GM06990 (cell line): ENCODE measurements at regions not wholly inside any gene's neighbourhood (a gene's known extent, or its start where the extent isn't known, plus 50 kb on each side); places are given as distances from the start of the nearest gene placed in this dataset.

Experiments used
- DNase-seq: peaks from one replicate; pipeline ENCODE4 v3.0.0-alpha.2; 2011; ENCODE audit not compliant: insufficient read length; ENCODE audit errors: extremely low read depth
- H3K27me3 ChIP-seq: replicated peaks from 2 replicates; pipeline ENCODE4 v1.6.0; 2011; ENCODE audit warnings: low read length; ENCODE audit not compliant: control insufficient read depth, insufficient read depth
- H3K36me3 ChIP-seq: 2 replicates; pipeline ENCODE4 v1.5.1; 2011; ENCODE audit warnings: low read length; ENCODE audit not compliant: control insufficient read depth, insufficient read depth
- H3K4me3 ChIP-seq: replicated peaks from 2 replicates; pipeline ENCODE4 v1.5.1; 2011; ENCODE audit warnings: low read depth, mild to moderate bottlenecking, control low read depth, low read length
- CTCF ChIP-seq: IDR thresholded peaks from 2 replicates; pipeline ENCODE4 v1.5.1; 2011; ENCODE audit warnings: low read length, control low read depth, mild to moderate bottlenecking, inconsistent platforms; ENCODE audit not compliant: insufficient read depth, poor library complexity, severe bottlenecking

- peak; percentile 84 for TF ChIP-seq CTCF
- no peak overlapping the region for H3K4me3 ChIP-seq
- H3K27me3 ChIP-seq = no peaks in the 10 kb centered on the region
- no peaks in the 10 kb centered on the region for H3K36me3 ChIP-seq
- no peak for DNase-seq
Measured at GRCh38 chr14:21917699-21918436, 244.2 kb upstream of the OR4E1 start.

DNA sequence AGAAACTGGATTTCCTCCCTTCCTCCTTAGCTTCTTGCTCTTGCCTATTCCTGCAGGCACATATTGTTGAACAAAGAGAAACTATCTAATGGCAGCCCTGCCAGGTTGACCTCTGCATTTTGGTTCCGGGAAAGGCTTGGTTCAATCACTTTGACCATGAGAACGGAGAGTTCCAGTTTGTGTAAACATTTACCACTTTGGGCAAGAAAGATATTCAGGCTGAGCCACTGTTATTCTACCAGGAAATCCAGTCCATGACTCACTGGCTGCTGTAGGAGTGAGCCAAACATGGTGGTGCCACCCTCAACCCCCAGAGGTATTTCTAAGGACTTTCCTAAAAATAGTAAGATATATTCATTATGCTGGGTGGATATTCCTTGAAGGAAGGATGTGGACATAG, 242.2 kb upstream of the OR4E1 start:
- no peak for DNase-seq
- Histone ChIP-seq H3K4me3 (no peak overlapping the region), H3K36me3 (no peaks in the 10 kb centered on the region), H3K27me3 (no peaks in the 10 kb centered on the region)
- TF ChIP-seq CTCF = no peak

GRCh38 chr14:21913759-21914158, 240.1 kb upstream of the OR4E1 start:
- no peaks in the 10 kb centered on the region for H3K27me3 ChIP-seq
- no peak overlapping the region for H3K4me3 ChIP-seq
- TF ChIP-seq CTCF = peak; percentile 79
- no peaks in the 10 kb centered on the region for H3K36me3 ChIP-seq
- DNase-seq = peak; percentile 3

DNA sequence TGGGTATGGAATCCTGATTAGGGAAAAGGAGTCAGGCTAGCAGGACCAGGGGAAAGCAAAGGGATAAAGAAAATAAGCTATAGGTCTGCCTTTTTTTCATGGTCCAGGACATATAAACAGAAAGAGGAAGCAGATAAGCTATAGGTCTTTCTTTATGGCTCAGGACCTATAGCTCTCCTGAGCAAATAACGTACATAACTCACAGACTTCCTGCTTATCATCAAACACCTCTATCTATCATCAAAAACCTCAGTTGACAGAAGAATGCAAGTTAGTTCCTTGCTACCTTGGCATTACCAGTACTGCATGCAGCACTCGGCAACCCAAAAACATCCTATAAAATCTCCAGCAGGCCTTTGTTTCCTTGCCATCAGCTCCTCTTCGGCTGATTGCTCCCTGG, 238.7 kb upstream of the OR4E1 start:
- Histone ChIP-seq H3K36me3 (no peaks in the 10 kb centered on the region), H3K27me3 (no peaks in the 10 kb centered on the region), H3K4me3 (no peak overlapping the region)
- no peak for DNase-seq
- TF ChIP-seq CTCF = no peak

GRCh38 chr14:21911877-21912276, 238.3 kb upstream of the OR4E1 start:
- H3K36me3 ChIP-seq = no peaks in the 10 kb centered on the region
- no peak for DNase-seq
- TF ChIP-seq CTCF = no peak
- no peak overlapping the region for H3K4me3 ChIP-seq
- H3K27me3 ChIP-seq = no peaks in the 10 kb centered on the region

DNA sequence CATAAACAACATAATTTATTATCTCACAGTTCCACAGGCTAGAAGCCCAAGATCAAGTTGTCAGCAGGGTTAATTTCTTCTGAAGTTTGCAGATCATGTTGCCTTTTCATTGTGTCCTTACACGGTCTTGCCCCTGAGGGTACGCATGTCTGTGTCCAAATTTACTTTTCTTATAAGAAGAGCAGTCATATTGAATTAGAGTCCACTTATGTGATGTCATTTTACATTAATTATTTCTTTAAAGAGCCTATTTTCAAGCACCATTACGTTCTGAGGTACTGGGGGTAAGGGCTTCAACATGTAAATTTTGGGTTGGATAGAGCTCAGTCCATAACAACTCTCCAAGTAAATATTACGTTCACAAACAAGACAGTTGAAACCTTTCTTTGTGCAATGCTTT, 236.6 kb upstream of the OR4E1 start:
- H3K36me3 ChIP-seq = no peaks in the 10 kb centered on the region
- no peaks in the 10 kb centered on the region for H3K27me3 ChIP-seq
- no peak overlapping the region for H3K4me3 ChIP-seq
- DNase-seq = no peak
- TF ChIP-seq CTCF = no peak
